RPMI8226 (cell line): ENCODE measurements at regions not wholly inside any gene's neighbourhood (a gene's known extent, or its start where the extent isn't known, plus 50 kb on each side); places are given as distances from the start of the nearest gene placed in this dataset.
A peak's percentile ranks its signal among the peaks of the same experiment; 100 is the strongest.
"Not testable (repeated sequence)": the region's sequence is repeated elsewhere in the genome, so short reads cannot be mapped to it uniquely, and the experiment has no call there.

Experiments
- DNase-seq: peaks from one replicate; pipeline ENCODE4 v3.0.0-alpha.2; 2015

DNA sequence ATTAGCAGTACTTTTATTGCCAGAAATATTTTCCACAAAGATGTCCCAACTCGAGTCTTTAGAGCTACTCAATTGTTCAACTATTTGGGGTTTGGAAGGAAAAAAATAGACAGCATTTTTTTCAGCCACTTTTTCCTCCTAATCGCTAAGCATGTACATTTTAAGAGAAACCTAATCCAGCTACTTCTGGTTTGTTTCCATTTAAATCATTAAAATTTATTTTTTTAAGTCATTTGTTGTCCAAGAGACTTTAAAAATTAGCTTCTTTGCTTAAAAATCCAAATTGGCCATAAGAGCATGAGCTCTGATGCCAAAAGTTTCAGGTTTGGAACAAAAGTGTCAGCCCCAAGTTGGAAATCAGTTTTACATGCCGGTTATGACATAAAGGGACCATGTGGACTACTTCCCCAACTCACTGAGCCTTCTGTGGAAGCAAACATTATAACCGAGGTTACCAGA lies 186.3 kb upstream of the INTU start:
- no peak for DNase-seq

DNA sequence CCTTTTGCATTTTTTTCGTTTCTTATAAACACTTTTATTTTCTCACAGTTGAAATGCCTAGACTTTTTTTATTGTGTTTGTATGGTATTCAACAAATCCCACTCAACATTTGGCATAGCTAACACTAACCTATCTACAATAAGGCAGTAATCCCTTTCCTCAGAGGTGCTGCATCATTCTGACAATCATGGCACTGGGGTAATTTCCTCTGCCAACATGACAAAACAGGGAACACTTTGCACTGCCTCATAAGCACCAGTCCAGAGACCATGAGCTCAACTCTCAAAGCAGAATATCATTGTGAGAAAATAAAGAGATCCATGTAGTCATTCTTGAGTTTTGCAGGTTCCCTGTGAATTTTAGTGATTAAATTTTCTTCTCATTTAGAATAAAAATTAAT lies 183.8 kb upstream of the INTU start:
- DNase-seq = no peak

DNA sequence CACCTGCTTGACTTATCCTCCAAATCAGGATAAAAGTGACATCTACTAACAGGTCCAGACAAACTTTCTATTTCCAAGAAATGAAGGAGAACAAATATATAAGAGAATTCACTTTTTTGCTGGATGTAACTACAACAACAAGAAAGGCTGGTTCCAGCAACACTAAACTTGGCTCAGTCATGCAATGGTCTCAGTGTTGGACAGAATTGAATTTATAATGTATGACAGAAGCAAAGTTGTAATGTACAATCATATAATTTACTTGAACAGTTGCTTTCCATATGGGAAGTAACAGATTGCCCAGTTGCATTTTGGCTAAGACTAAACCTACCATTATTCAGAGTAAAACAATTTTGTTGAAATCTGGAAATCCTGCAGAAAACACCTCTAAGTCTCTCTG lies 183.3 kb upstream of the INTU start:
- DNase-seq = no peak

DNA sequence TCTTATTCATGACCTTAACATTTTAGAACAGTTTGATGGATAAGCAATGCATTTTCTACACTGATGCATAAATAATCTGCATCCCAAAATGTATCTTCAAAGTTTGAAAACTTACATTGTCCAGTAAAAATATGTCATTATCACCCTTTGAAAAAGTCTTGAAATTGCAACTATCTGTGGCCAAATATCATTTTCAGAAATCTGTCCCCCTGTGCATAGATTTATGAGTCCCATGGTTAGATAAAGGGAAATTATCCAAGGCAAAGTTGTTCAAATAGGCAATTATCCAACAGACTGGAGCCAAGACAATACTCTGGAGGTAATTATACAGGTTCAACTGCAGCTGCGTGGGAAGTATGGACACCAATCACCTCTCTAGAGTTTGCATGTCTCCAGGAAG lies 182.5 kb upstream of the INTU start:
- DNase-seq = no peak

DNA sequence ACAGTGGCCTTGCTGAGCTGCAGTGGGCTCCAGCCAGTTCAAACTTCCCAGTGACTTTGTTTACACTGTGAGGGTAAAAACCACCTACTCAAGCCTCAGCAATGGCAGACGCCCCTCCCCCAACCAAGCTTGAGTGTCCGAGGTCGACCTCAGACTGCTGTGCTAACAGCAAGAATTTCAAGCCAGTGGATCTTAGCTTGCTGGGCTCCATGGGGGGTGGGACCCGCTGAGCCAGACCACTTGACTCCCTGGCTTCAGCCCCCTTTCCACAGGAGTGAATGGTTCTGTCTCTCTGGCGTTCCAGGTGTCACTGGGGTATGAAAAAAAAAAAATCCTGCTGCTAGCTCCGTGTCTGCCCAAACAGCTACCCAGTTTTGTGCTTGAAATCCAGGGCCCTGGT lies 168.9 kb upstream of the INTU start:
- no peak for DNase-seq

DNA sequence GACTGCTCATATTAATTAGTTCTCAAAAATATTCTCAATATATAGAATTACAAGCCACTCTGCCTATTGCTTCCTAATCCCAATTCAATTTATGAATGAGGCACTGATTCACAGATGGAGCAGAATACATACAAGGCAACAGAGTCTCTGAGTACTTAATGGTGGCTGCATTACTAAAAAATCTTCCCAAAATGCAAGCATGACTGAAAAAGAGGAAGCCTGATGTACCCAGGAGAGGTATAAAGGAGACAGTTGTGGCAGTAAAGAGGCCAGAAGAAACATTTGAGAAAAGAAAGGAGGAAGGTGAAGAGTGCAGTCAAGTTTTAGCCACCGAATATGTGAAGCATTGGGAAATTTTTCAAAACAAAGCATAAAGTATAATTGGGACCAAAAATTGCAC lies 163.2 kb upstream of the INTU start:
- DNase-seq = no peak

DNA sequence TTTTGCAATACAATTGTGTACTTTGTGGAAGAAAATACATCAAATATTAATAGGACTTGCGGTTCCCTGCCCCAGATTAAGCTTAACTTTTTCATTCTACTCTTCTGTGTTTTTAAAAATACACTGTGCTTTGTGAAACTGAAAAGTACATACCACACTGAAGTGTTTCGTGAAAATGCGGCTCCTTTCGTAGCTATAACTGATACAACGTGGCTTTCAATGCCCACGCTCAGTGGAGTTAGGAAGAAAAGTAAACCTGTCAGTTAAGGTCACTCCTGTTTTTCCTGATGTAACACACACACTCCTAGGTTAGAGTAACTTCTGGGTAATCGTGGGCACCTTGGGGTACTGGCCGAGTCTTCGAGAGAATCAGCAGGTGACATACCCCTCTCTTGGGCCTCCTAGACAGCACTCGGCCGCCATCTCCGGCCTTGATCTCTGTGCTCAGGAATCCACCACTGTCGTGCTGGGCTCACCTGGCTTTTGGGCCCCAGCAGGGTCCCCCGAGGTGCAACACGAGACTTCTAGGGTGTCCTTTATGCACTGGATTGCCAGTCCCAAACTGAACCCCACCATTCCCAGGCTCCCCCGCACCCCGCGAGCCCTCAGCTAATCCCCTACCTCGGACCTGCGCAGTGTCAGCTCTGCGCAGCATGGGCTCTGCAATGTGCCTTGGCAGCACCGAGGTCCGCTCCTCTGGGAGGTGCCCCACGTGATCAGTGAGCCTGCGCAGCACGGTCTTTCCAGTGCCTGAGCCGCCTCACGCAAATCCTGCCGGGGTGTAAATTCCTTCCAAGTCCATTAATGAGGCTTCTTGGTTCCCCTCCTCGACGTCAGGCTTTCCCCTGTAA lies 162.6 kb upstream of the INTU start:
- DNase-seq = no peak

DNA sequence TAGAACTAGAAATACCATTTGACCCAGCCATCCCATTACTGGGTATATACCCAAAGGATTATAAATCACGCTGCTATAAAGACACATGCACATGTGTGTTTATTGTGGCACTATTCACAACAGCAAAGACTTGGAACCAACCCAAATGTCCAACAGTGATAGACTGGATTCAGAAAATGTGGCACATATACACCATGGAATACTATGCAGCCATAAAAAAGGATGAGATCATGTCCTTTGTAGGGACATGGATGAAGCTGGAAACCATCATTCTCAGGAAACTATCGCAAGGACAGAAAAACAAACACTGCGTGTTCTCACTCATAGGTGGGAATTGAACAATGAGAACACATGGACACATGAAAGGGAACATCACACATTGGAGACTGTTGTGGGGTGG lies 154.5 kb upstream of the INTU start:
- not testable (repeated sequence) for DNase-seq

DNA sequence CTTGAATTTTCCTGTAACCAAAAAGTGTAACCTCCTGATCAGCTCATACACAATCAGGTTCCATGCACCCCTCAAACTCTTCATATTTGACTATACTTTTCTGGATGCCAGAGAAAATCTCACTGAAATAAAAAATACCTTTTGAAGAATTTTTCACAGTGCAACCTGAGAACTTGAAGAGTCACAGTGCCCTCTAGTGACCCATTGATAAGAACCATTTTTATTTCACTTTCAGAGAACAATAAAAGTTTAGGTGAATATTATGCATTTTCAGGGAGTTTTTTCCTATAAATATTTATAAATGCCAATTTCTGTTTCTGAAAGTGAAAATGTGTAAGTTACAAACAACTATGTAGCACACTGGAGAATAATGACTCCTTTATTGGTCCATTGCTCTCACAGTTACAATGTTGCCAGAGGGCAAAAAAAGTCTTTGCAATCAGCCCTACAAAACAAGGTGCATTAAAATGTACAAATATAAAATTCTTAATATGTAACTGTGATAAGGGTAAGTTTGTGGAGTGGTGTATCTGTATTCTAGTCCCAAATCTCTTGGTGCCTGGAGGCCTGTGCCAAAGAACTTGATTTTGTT lies 153.6 kb upstream of the INTU start:
- DNase-seq = peak; percentile 15

DNA sequence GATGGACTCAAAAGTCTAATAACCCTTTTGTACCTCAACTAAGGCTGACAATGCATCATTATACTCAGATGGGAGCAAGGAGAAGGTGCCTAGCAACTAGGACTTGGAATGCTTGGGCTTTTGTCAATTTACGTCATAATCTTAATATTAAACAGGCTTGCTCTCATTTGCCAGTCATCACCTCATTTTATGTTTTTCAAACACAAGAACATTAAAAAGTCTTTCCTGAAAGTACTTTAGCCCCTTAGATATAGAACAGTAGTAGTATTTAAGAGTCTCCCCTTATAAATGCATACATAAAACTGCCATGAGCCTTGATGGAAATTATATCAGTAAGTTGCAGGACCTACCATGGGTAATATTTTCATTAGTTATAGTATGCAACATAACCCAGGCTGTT lies 150.7 kb upstream of the INTU start:
- DNase-seq = no peak

DNA sequence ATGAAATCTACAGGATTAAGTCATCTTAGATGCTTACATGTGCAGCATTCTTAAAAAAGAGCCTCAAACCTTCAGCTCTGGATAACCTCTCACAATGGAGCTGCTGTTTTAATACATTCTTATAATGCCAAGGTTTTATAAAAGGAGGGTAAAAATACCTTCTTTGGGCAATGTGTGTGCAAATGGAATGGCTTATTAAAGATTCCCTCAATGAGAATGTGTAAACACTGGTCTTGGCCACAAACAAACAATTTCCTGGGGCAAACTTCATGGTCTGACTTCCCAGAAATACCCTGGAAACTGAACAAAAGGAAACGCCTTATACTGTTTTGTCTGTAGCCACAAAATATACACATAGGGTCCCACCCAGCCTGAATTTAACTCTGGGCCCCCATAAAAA lies 148.6 kb upstream of the INTU start:
- DNase-seq = no peak

DNA sequence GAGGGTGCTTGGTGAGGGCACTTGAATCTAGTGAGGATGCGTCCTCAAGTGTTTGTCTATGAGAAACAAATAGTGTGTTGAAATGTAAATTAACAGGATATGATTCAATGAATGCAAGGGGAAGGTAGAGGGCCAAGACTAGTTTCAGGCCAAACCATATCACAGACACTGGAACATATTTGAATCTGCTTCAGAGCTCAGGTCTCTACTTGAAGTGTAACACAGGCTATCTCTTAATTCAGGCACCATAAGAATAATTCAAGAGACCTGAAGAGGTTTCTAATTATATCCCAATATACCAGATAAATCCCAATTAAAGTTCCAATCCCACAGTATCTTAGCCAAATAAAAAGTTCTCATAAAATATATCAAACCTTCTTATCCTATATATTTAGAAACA lies 146.5 kb upstream of the INTU start:
- DNase-seq = no peak

DNA sequence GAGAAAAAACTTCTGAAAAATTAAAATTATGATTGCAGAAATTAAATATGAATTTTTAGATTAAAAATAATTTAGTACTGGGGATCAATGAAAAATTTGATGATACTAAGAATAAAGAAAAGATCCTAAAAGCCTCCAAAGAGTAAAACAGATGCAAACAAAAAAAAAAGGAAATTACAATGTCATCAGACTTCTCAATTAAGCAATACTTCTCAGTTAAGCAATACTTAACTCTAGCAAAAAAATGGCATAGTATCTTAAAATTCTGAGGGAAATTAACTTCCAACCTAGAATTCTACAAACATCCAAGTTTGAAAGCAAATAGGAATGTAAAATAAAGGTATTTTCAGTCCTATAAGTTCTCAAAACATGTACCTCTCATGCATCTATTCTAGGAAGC lies 141.2 kb upstream of the INTU start:
- no peak for DNase-seq

DNA sequence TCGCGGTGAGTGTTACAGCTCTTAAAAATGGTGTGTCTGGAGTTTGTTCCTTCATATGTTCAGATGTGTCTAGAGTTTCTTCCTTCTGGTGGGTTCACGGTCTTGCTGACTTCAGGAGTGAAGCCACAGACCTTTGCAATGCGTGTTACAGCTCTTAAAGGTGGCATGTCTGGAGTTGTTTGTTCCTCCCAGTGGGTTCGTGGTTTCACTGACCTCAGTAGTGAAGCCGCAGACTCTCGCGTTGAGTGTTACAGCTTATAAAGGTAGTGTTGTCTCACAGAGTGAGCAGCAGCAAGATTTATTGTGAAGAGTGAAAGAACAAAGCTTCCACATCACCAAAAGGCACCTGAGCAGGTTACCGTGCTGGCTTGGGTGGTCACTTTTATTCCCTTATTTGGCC lies 135.9 kb upstream of the INTU start:
- DNase-seq = not testable (repeated sequence)

DNA sequence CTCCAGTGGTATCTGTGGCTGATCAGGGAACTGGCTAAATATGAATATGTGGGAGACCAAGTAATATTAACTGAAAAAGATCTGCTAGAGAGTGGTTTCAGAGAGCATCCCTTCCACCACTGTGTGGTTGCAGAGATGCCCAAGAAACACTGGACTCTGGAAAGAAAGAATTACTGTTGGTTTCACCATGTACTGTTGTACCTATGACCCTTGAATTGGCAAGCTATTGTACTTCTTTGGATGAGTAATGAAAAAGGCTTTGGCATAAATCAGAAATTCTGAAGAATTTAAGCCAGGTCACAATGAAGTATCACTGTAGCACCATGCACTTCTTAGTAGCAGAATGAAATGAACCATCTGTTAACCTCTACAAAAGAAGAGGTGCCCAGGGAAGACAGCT lies 134.4 kb upstream of the INTU start:
- DNase-seq = no peak

DNA sequence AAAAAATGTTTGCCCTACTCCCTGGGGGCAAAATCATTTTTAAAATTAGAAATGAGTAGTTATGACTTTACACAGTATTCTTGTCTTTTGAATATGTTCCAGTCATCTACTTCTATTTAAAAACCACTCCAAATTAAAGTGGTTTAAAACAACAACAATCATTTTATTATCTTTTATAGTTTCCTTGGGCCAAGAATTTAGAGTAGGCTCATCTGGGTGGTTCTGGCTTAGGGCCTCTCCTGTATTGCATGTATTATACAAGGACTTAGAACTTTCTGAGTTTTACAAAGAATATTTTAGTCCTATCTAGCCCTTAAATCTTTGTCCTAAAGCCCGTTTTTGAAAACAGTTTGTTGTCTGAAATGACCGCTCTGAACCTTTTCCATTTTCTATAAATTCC lies 132.5 kb upstream of the INTU start:
- DNase-seq = no peak

DNA sequence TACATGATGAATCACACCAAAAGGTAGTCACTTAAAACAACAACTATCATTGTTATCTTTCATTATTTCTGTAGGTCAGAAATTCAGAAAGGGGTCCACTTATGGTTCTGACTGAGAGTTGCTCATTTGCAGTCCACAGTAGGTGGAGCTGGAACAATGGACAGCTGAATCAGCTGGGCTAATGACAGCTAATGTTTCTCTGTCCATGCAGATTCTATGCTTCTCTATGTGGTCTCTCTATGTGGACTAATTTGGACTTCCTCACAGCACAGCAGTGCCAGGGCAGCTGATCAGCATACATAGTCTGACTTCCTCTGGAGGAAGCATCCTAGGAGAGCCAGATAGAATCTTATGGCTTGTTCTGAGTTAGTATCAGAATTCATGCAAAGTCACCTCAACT lies 131.7 kb upstream of the INTU start:
- DNase-seq = no peak

DNA sequence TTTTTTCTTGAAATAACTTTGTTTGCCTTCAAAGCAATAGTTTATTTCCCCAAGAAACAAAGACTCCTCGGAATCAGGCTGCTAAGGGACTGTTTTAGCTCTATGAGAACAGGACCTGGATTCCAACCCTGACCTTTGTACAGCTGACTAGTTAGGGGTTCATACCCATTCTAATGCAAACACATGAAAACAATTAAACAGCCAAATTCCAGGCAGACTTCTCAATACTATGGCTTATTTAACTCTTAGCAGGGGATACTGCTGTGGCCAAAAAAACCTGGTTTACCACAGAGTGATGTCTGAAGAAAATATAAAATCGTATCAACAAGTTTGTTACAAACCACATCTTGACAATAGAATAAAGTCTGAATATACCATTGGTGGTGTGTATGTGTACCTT lies 129.6 kb upstream of the INTU start:
- DNase-seq = no peak

DNA sequence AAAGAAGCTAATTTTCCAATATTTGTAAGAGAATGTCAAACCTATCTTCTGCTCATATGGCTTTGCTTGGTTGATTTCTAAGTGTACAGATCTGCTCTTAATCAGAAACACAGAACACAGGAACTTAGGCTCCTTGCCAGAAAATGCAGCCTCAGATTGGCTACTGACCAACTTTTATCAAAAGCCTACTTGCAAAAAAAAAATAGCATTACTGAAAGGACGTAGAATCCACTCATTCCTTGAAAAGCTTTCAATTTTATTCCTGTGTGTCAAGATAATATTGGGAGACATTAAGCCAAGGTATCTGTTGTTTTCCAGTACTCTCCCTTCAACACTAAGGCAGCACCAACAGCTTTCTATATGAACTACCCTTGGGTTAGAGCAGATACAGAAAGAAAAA lies 127.6 kb upstream of the INTU start:
- DNase-seq = peak; percentile 16

DNA sequence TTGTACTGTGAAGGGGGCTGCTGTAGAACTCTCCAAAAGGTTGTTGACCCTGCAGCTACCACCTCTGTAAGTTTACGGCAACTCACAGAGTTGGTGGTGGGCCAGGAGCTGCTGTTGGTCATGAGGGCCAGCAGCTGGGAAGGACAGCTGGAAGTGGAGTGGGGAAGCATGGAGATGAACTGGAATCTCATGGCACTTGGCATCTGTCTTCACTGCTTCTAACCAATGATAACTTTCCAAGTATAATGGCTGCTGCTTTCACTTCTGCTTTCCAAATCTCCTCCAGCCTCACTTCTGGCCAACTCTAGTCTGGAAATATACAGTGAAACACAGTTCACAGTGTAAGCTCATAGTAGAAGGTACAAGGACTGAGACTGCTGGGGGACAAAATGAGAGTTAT lies 126.5 kb upstream of the INTU start:
- DNase-seq = no peak

DNA sequence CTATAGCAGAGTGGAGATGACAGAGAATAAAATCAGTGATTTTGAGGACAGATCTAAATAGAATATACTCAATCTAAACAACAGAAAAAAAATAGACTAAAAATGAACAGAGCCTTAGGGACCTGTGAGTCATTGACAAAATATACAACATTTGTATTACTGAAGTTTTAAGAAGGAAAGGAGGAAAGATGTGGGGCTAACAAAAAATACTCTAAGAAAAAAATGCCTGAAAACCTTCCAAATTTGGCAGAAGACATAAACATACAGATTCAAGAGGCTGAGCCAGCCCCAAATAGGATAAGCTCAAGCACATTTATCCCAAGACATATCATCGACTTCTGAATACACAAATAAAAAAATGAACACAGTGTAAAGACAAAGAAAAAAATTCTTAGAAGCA lies 123.6 kb upstream of the INTU start:
- DNase-seq = no peak

DNA sequence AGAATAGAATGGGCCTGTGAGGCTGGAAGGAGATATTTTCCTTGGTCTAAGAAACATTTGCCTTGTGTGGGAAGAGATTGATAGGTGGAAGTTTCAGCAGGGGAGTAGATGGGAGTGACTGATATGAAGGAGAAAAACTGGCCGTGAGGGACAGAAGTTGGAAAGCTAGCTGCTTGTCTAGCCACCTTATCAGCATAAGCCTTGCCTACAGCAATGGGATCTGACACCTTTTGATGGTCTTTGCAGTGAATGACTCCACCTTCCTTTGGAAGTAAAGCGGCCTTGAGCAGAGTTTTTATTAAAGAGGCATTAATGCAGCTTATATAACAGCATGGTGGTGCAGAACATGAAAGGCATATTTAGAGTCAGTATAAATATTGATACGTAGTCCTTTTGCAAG lies 120.1 kb upstream of the INTU start:
- not testable (repeated sequence) for DNase-seq

DNA sequence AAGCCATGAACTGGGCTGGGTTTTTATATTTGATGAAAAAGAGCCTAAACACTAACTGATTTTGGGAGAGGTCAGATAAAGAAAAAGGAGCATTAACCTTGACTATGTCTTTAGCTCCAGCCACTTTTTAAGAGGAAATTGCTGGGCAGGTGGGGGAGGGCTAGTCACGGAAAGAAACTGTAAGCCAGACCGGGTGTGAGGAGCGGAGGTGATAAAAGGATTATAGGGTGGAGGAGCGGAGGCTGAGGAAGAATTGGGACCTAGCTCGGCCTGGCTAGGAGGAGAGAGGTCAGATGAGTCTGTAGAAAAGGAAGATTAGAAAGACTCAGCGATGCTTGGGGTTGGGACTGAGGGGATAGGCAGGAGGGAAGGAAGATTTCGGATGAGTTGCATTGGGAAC lies 117.5 kb upstream of the INTU start:
- DNase-seq = not testable (repeated sequence)

DNA sequence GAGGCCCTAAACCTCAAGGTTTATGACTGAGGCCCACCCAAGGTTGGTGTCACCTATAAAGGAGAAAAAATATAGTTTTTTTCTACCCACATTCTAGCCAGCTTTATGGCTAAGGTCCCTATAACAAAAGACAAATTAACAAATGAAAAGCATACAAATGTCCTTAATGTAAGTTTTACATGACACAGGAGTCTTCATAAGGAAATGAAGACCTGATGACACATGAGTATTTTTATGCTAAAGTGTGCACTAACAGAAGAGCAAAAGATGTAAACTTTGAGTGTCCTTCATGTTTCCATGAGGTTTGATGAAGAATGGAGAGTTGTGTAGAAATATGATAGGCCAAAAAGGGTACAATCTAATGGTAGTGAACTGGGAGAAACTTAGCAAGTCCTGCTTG lies 114.7 kb upstream of the INTU start:
- no peak for DNase-seq

DNA sequence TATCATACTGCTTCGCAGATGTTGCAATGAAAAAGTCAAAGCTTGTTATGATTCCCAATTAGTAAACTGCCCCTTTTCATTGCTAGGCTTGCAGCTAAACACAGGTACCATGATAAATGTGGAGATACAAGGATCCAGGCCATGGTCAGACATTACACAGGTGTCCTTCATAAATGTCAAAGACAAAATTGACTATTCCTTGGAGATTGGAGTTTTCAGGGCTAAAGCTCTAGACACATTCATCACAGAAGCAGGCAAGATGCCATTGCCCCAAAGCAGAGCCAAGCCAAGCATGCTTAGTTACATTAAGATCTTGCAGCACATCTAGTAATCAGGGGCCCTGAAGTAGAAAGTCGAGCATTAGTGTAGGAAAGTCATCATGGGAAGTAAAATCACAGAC lies 111.3 kb upstream of the INTU start:
- no peak for DNase-seq
